HepG2 (cell line): ENCODE measurements at regions not wholly inside any gene's neighbourhood (a gene's known extent, or its start where the extent isn't known, plus 50 kb on each side); places are given as distances from the start of the nearest gene placed in this dataset.

Experiments used
- ARID5B ChIP-seq: IDR thresholded peaks from 2 replicates; pipeline ENCODE4 v1.4.0; 2020; ENCODE audit warnings: mild to moderate bottlenecking, missing genetic modification reagents
- ATF5 ChIP-seq: sonication (generic); formaldehyde crosslinking; IDR thresholded peaks from 2 replicates; pipeline ENCODE4 v1.4.0; 2020; ENCODE audit warnings: mild to moderate bottlenecking, low read depth, missing genetic modification reagents
- HNF4A ChIP-seq: sonication (generic); formaldehyde crosslinking; IDR thresholded peaks from 2 replicates; pipeline ENCODE4 v1.4.0; 2020; ENCODE audit warnings: missing genetic modification reagents
- HNRNPLL ChIP-seq: fragments of 200-400 bp; formaldehyde crosslinking; IDR thresholded peaks from 2 replicates; pipeline ENCODE4 v1.6.1; 2017; ENCODE audit warnings: mild to moderate bottlenecking, low read depth, low read length; ENCODE audit not compliant: poor library complexity, severe bottlenecking
- JDP2 ChIP-seq: sonication (generic); formaldehyde crosslinking; IDR thresholded peaks from 2 replicates; pipeline ENCODE4 v1.8.1; 2022; ENCODE audit warnings: missing genetic modification reagents, borderline replicate concordance
- KDM5A ChIP-seq: fragments of 200-600 bp; sonication (generic); IDR thresholded peaks from 2 replicates; pipeline ENCODE4 v1.7.0; 2018; ENCODE audit warnings: antibody characterized with exemption, mild to moderate bottlenecking, low read length, borderline replicate concordance
- MEIS1 ChIP-seq: sonication (generic); formaldehyde crosslinking; IDR thresholded peaks from 2 replicates; pipeline ENCODE4 v1.9.0; 2021; ENCODE audit warnings: mild to moderate bottlenecking, missing genetic modification reagents, moderate library complexity, borderline replicate concordance
- NFIB ChIP-seq: sonication (generic); formaldehyde crosslinking; IDR thresholded peaks from 2 replicates; pipeline ENCODE4 v1.9.0; 2021; ENCODE audit warnings: missing genetic modification reagents, mild to moderate bottlenecking, borderline replicate concordance
- POLR2AphosphoS2 ChIP-seq: IDR thresholded peaks from 2 replicates; pipeline ENCODE4 v1.6.1; 2011; ENCODE audit warnings: low read depth, low read length, improper control_type of control experiment
- REPIN1 ChIP-seq: sonication (generic); formaldehyde crosslinking; IDR thresholded peaks from 2 replicates; pipeline ENCODE4 v1.8.0; 2022; ENCODE audit warnings: missing genetic modification reagents, low read depth, mild to moderate bottlenecking, borderline replicate concordance
- SP140L ChIP-seq: sonication (generic); formaldehyde crosslinking; IDR thresholded peaks from 2 replicates; pipeline ENCODE4 v1.4.0; 2020; ENCODE audit warnings: missing genetic modification reagents, borderline replicate concordance
- ZNF263 ChIP-seq: sonication (generic); formaldehyde crosslinking; IDR thresholded peaks from 2 replicates; pipeline ENCODE4 v1.4.0; 2020; ENCODE audit warnings: missing genetic modification reagents
- ZNF362 ChIP-seq: sonication (generic); formaldehyde crosslinking; IDR thresholded peaks from 2 replicates; pipeline ENCODE4 v1.4.0; 2020; ENCODE audit warnings: missing genetic modification reagents, mild to moderate bottlenecking, borderline replicate concordance
- ZNF558 ChIP-seq: sonication (generic); formaldehyde crosslinking; IDR thresholded peaks from 2 replicates; pipeline ENCODE4 v1.9.0; 2022; ENCODE audit warnings: mild to moderate bottlenecking, missing genetic modification reagents, borderline replicate concordance
- ZNF737 ChIP-seq: sonication (generic); formaldehyde crosslinking; IDR thresholded peaks from 2 replicates; pipeline ENCODE4 v1.5.0; 2020; ENCODE audit warnings: missing genetic modification reagents, mild to moderate bottlenecking, borderline replicate concordance
- TF ChIP-seq, protein P1 (sequence below): sonication (generic); formaldehyde crosslinking; conservative IDR thresholded peaks from 2 replicates; pipeline ENCODE4 v1.4.0; 2020; ENCODE audit warnings: missing genetic modification reagents
- TF ChIP-seq, protein P2 (sequence below): sonication (generic); formaldehyde crosslinking; IDR thresholded peaks from 2 replicates; pipeline ENCODE4 v1.4.0; 2020; ENCODE audit warnings: missing genetic modification reagents, mild to moderate bottlenecking, borderline replicate concordance

DNA sequence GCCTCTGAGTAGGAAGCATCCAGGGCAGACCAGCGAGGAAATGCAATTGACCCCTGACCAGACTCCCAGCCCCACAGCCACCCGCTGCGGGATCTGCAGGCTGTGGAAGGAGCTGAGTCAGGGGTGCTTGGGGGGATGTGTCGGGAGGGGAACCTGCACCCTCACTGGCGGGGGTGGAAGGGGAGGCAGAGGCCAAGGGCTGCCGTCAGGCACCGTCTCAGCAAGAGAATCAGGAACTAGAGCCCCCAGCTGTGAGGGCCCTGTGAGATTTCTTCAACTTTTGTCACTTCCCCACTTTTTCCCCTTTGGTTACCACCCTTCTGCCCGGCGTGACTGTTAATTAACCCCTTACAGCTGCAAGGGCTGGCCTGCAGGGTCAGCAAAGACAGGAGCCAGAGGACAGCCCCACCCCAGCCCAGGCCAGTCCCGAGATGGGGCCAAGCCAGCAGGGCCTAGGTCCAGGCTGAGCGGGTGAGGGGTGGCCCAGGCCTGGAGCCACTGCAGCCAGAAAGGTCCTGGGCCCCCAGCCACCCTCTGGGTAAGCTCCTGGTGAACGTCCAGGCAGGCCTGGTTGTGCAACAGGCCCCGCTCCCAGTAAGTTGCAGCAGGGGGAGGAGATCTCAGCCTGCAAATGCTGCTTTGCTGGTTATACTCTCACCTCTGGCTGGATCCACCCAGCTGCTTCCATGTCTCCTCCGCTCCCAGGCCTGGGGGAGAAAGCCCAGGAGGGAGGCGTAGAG lies 147.0 kb upstream of the ID2 start (continued):
- TF ChIP-seq ZNF263 (0 out of 2 replicates have a peak, but pooled peaks have one; percentile 43), REPIN1 (peak; percentile 67; the same call in 1 of the 2 replicates), NFIB (CRISPR knock-in tag) (no peak), KDM5A (no peak), JDP2 (no peak), ZNF362 (no peak), POLR2AphosphoS2 (no peak), HNRNPLL (peak; percentile 29), HNF4A (CRISPR knock-in tag) (peak; percentile 50), ATF5 (CRISPR knock-in tag) (no peak), MEIS1 (CRISPR knock-in tag) (no peak), ZNF737 (CRISPR knock-in tag) (no peak), ZNF558 (no peak), SP140L (CRISPR knock-in tag) (no peak), ARID5B (CRISPR knock-in tag) (no peak)
- TF ChIP-seq, protein P1, sequence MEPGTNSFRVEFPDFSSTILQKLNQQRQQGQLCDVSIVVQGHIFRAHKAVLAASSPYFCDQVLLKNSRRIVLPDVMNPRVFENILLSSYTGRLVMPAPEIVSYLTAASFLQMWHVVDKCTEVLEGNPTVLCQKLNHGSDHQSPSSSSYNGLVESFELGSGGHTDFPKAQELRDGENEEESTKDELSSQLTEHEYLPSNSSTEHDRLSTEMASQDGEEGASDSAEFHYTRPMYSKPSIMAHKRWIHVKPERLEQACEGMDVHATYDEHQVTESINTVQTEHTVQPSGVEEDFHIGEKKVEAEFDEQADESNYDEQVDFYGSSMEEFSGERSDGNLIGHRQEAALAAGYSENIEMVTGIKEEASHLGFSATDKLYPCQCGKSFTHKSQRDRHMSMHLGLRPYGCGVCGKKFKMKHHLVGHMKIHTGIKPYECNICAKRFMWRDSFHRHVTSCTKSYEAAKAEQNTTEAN: no peak
- TF ChIP-seq, protein P2, sequence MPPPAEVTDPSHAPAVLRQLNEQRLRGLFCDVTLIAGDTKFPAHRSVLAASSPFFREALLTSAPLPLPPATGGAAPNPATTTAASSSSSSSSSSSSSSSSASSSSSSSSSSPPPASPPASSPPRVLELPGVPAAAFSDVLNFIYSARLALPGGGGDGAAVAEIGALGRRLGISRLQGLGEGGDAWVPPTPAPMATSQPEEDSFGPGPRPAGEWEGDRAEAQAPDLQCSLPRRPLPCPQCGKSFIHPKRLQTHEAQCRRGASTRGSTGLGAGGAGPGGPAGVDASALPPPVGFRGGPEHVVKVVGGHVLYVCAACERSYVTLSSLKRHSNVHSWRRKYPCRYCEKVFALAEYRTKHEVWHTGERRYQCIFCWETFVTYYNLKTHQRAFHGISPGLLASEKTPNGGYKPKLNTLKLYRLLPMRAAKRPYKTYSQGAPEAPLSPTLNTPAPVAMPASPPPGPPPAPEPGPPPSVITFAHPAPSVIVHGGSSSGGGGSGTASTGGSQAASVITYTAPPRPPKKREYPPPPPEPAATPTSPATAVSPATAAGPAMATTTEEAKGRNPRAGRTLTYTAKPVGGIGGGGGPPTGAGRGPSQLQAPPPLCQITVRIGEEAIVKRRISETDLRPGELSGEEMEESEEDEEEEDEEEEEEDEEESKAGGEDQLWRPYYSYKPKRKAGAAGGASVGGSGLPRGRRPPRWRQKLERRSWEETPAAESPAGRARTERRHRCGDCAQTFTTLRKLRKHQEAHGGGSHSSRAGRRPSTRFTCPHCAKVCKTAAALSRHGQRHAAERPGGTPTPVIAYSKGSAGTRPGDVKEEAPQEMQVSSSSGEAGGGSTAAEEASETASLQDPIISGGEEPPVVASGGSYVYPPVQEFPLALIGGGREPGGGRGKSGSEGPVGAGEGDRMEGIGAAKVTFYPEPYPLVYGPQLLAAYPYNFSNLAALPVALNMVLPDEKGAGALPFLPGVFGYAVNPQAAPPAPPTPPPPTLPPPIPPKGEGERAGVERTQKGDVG: no peak
